H1 (cell line): ENCODE measurements at regions not wholly inside any gene's neighbourhood (a gene's known extent, or its start where the extent isn't known, plus 50 kb on each side); places are given as distances from the start of the nearest gene placed in this dataset.

Experiments used
- CTCF ChIA-PET: fragments of 300-600 bp; sonication (Branson Sonifier 250); formaldehyde crosslinking; loops from one replicate; lab custom pipeline; 2021; ENCODE audit not compliant: partially characterized antibody; lab: Charles Lee
- POLR2A ChIA-PET: fragments of 300-600 bp; sonication (Branson Sonifier 250); formaldehyde crosslinking; loops from one replicate; lab custom pipeline; 2021; ENCODE audit warnings: inconsistent platforms; ENCODE audit not compliant: partially characterized antibody; lab: Charles Lee
- DNase-seq, 2 experiments: peaks; one replicate each; pipeline versions ENCODE4 v3.0.0 to v3.0.0-alpha.2; 2010 to 2022; ENCODE audit warnings: low spot score in 2 of 2, low read depth in 1 of 2, mixed read lengths in 1 of 2
- FAIRE-seq: peaks from 2 replicates; lab custom pipeline; 2011; peaks lifted over from hg19 to GRCh38; lab: Jason Lieb, UNC
- H2AFZ ChIP-seq: 2 replicates; pipeline ENCODE4 v1.8.1; 2012; ENCODE audit warnings: low read length, inconsistent platforms
- H2AK5ac ChIP-seq: 2 replicates; pipeline ENCODE4 v1.6.1; 2013; ENCODE audit warnings: low read depth, low read length
- H2BK120ac ChIP-seq: replicated peaks from 2 replicates; pipeline ENCODE3; 2013; ENCODE audit warnings: low read depth, low read length, inconsistent platforms
- H2BK12ac ChIP-seq: 2 replicates; pipeline ENCODE4 v1.6.1; 2013; ENCODE audit warnings: low read depth, low read length
- H2BK15ac ChIP-seq: 2 replicates; pipeline ENCODE4 v1.6.1; 2013; ENCODE audit warnings: low read length
- H2BK20ac ChIP-seq: 2 replicates; pipeline ENCODE4 v1.6.1; 2013; ENCODE audit warnings: low read length
- H2BK5ac ChIP-seq: 2 replicates; pipeline ENCODE4 v1.6.1; 2013; ENCODE audit warnings: low read depth, low read length
- H3K14ac ChIP-seq: 2 replicates; pipeline ENCODE4 v1.6.1; 2013; ENCODE audit warnings: inconsistent platforms; ENCODE audit not compliant: insufficient read length
- H3K18ac ChIP-seq: 2 replicates; pipeline ENCODE4 v1.6.1; 2013; ENCODE audit warnings: low read length; ENCODE audit errors: extremely low read depth
- H3K23ac ChIP-seq: 2 replicates; pipeline ENCODE4 v1.6.1; 2013; ENCODE audit warnings: inconsistent platforms; ENCODE audit not compliant: insufficient read length
- H3K23me2 ChIP-seq: 2 replicates; pipeline ENCODE4 v1.6.1; 2013; ENCODE audit warnings: low read depth, low read length
- H3K27ac ChIP-seq: 2 replicates; pipeline ENCODE4 v1.6.1; 2011; ENCODE audit warnings: low read depth, low read length, inconsistent platforms
- H3K27me3 ChIP-seq, 4 experiments: replicated peaks in 1 of 4; 1 replicate in 1 of 4; 2 replicates in 3 of 4; pipeline versions ENCODE4 v1.6.1 to v1.8.1; 2011 to 2013; ENCODE audit warnings: low read length in 3 of 4, mild to moderate bottlenecking in 3 of 4, inconsistent platforms in 2 of 4, mixed read lengths in 2 of 4, moderate library complexity in 1 of 4; ENCODE audit not compliant: control insufficient read depth in 3 of 4, insufficient read depth in 3 of 4; ENCODE audit errors: extremely low read depth in 1 of 4
- H3K36me3 ChIP-seq, 4 experiments: 2 replicates each; pipeline versions ENCODE4 v1.6.1 to v1.8.1; 2011 to 2013; ENCODE audit warnings: mild to moderate bottlenecking in 4 of 4, low read length in 3 of 4, moderate library complexity in 2 of 4, control low read depth in 1 of 4, inconsistent platforms in 1 of 4; ENCODE audit not compliant: insufficient read depth in 4 of 4, control insufficient read depth in 2 of 4
- H3K4ac ChIP-seq: replicated peaks from 2 replicates; pipeline ENCODE3; 2013; ENCODE audit warnings: low read length, low read depth, mixed read lengths, inconsistent platforms; ENCODE audit not compliant: insufficient read length
- H3K4me1 ChIP-seq, 4 experiments: replicated peaks in 1 of 4; 1 replicate in 1 of 4; 2 replicates in 3 of 4; pipeline versions ENCODE4 v1.6.1 to v1.8.1; 2011 to 2013; ENCODE audit warnings: low read length in 3 of 4, inconsistent platforms in 2 of 4, mixed read lengths in 1 of 4; ENCODE audit not compliant: insufficient read depth in 4 of 4, control insufficient read depth in 3 of 4
- H3K4me2 ChIP-seq, 2 experiments: 2 replicates each; pipeline versions ENCODE4 v1.6.1 to v1.8.1; 2011 to 2013; ENCODE audit warnings: low read depth in 2 of 2, low read length in 2 of 2, control low read depth in 1 of 2, inconsistent platforms in 1 of 2, mild to moderate bottlenecking in 1 of 2; ENCODE audit not compliant: insufficient read depth in 1 of 2
- H3K4me3 ChIP-seq, 4 experiments: fragments of 200-600, 300-600 bp in 1 of 4; sonication (generic), shearing (Covaris generic), sonication (Bioruptor Twin) in 1 of 4; 2 replicates each; pipeline versions ENCODE4 v1.5.1 to v1.8.1; 2011 to 2016; ENCODE audit warnings: low read length in 4 of 4, low read depth in 3 of 4, control low read depth in 2 of 4, inconsistent platforms in 2 of 4, mild to moderate bottlenecking in 2 of 4, mixed read lengths in 1 of 4, moderate library complexity in 1 of 4; ENCODE audit not compliant: insufficient read depth in 2 of 4; ENCODE audit errors: extremely low read depth in 1 of 4
- H3K56ac ChIP-seq: replicated peaks from 2 replicates; pipeline ENCODE3; 2013; ENCODE audit warnings: low read depth, mild to moderate bottlenecking, mixed read lengths, low read length, inconsistent platforms; ENCODE audit not compliant: insufficient read length
- H3K79me1 ChIP-seq: 2 replicates; pipeline ENCODE4 v1.6.1; 2013; ENCODE audit warnings: low read depth, low read length, control low read depth
- H3K79me2 ChIP-seq, 2 experiments: 2 replicates each; pipeline versions ENCODE4 v1.6.1 to v1.8.1; 2012 to 2013; ENCODE audit warnings: low read length in 2 of 2, mild to moderate bottlenecking in 2 of 2, inconsistent platforms in 1 of 2; ENCODE audit not compliant: insufficient read depth in 2 of 2, control insufficient read depth in 1 of 2
- H3K9ac ChIP-seq, 4 experiments: replicated peaks in 1 of 4; 1 replicate in 1 of 4; 2 replicates in 3 of 4; pipeline versions ENCODE4 v1.6.1 to v1.8.1; 2011 to 2013; ENCODE audit warnings: low read depth in 3 of 4, low read length in 3 of 4, control low read depth in 2 of 4, mild to moderate bottlenecking in 2 of 4, moderate library complexity in 2 of 4, inconsistent platforms in 1 of 4; ENCODE audit errors: extremely low read depth in 1 of 4
- H3K9me3 ChIP-seq, 2 experiments: 2 replicates each; pipeline versions ENCODE4 v1.6.1 to v1.8.1; 2012 to 2013; ENCODE audit warnings: mild to moderate bottlenecking in 2 of 2, moderate library complexity in 2 of 2, control low read depth in 1 of 2, inconsistent platforms in 1 of 2, low read depth in 1 of 2, low read length in 1 of 2, mixed read lengths in 1 of 2; ENCODE audit not compliant: insufficient read depth in 2 of 2
- H4K20me1 ChIP-seq, 2 experiments: replicated peaks in 1 of 2; 2 replicates each; pipeline versions ENCODE3 to v1.8.1; 2011 to 2013; ENCODE audit warnings: inconsistent platforms in 2 of 2, low read length in 2 of 2, mild to moderate bottlenecking in 1 of 2; ENCODE audit not compliant: insufficient read depth in 2 of 2, control insufficient read depth in 1 of 2
- H4K5ac ChIP-seq: 2 replicates; pipeline ENCODE4 v1.6.1; 2013; ENCODE audit warnings: low read length, low read depth, mixed read lengths, inconsistent platforms; ENCODE audit not compliant: insufficient read length
- H4K8ac ChIP-seq: 2 replicates; pipeline ENCODE4 v1.8.0; 2013; ENCODE audit warnings: mild to moderate bottlenecking, moderate library complexity, low read length, inconsistent platforms; ENCODE audit not compliant: insufficient read depth; ENCODE audit errors: extremely low read depth
- H4K91ac ChIP-seq: replicated peaks from 2 replicates; pipeline ENCODE3; 2013; ENCODE audit warnings: low read length, mixed read lengths, inconsistent platforms; ENCODE audit not compliant: insufficient read length
- GABPA ChIP-seq: IDR thresholded peaks from 2 replicates; pipeline ENCODE4 v1.6.1; 2011; ENCODE audit warnings: mild to moderate bottlenecking, low read length, moderate library complexity, borderline replicate concordance; ENCODE audit not compliant: insufficient read depth
- HDAC6 ChIP-seq: IDR thresholded peaks from one replicate; pipeline ENCODE4 v1.7.1; 2012; ENCODE audit warnings: low read depth, mild to moderate bottlenecking, inconsistent platforms, low read length, moderate library complexity
- KDM1A ChIP-seq: fragments of 200-600, 300-600 bp; sonication (generic); IDR thresholded peaks from 2 replicates; pipeline ENCODE4 v1.7.1; 2016; ENCODE audit warnings: mild to moderate bottlenecking, low read length, borderline replicate concordance
- MAFK ChIP-seq: IDR thresholded peaks from 2 replicates; pipeline ENCODE4 v1.6.1; 2012; ENCODE audit warnings: low read depth, mild to moderate bottlenecking, improper control_type of control experiment, low read length
- NRF1 ChIP-seq: IDR thresholded peaks from 2 replicates; pipeline ENCODE4 v1.6.1; 2011; ENCODE audit warnings: mild to moderate bottlenecking, low read depth, low read length, improper control_type of control experiment
- PHF8 ChIP-seq: fragments of 200-600 bp; sonication (generic); conservative IDR thresholded peaks from 2 replicates; pipeline ENCODE4 v1.7.1; 2012; ENCODE audit warnings: low read depth, mild to moderate bottlenecking, inconsistent platforms, low read length, moderate library complexity
- RNF2 ChIP-seq: fragments of 200-900, 300-1000 bp; sonication (generic); IDR thresholded peaks from 2 replicates; pipeline ENCODE4 v1.7.1; 2016; ENCODE audit warnings: borderline replicate concordance, low read depth, mild to moderate bottlenecking, antibody characterized with exemption, low read length; ENCODE audit not compliant: poor library complexity, severe bottlenecking; ENCODE audit errors: missing control alignments
- SIX5 ChIP-seq: IDR thresholded peaks from 2 replicates; pipeline ENCODE4 v1.6.1; 2011; ENCODE audit warnings: mild to moderate bottlenecking, low read depth, low read length
- SP2 ChIP-seq: IDR thresholded peaks from 2 replicates; pipeline ENCODE4 v1.6.1; 2012; ENCODE audit warnings: mild to moderate bottlenecking, low read length, inconsistent platforms
- TAF7 ChIP-seq: optimal IDR thresholded peaks from 2 replicates; pipeline ENCODE3; 2011; ENCODE audit warnings: low read depth, mild to moderate bottlenecking, inconsistent platforms, low read length, moderate library complexity, borderline replicate concordance
- WGBS, 2 experiments: shearing (Covaris generic) in 1 of 2; methylation state at CpG; one replicate each; pipeline versions ENCODE4 v1.1.6 to v1.1.7; 2013 to 2015; ENCODE audit warnings: low lambda C conversion rate in 2 of 2, mixed read lengths in 2 of 2, inconsistent platforms in 1 of 2, low coverage in 1 of 2, missing lambda C conversion rate in 1 of 2; ENCODE audit not compliant: insufficient replicate concordance in 2 of 2, insufficient coverage in 1 of 2, insufficient read length in 1 of 2; ENCODE audit errors: extremely low coverage in 1 of 2, missing lambda C conversion rate in 1 of 2; 5-methylcytosine and 5-hydroxymethylcytosine counted together
- TF ChIP-seq, protein P1 (sequence below): IDR thresholded peaks from 2 replicates; pipeline ENCODE4 v1.6.1; 2011; ENCODE audit warnings: low read length, improper control_type of control experiment
- TF ChIP-seq, protein P2 (sequence below): IDR thresholded peaks from 2 replicates; pipeline ENCODE4 v1.6.1; 2012; ENCODE audit warnings: inconsistent platforms
- TF ChIP-seq, protein P3 (sequence below): IDR thresholded peaks from 2 replicates; pipeline ENCODE4 v1.6.1; 2011; ENCODE audit warnings: low read depth, mild to moderate bottlenecking, low read length; ENCODE audit not compliant: insufficient read depth

DNA sequence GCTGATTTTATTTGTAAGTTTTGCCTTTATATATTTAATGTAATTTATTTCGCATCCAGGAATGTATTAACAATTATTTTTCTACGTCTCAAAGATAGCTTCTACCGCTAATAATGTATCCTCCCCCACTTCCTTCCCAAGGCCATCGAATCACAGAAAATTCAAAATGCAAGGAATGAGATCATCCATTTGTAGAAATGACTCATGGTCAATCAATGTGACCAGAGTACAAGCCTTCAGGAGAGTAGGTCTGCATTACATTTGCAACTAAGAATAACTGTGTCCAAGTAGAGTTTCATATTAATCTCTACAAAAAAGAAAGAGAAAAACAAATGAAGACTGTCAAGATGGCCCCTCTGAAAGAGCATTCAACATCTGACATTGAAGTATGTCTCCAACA lies 205.9 kb upstream of the PHF14 start:
- no peak overlapping the region for H3K27ac ChIP-seq
- H3K79me2 ChIP-seq, result no peaks in the 10 kb centered on the region
- H4K5ac ChIP-seq, result no peak overlapping the region
- H2BK15ac ChIP-seq, result no peak overlapping the region
- no peak overlapping the region for H2AFZ ChIP-seq
- no peak overlapping the region for H2BK12ac ChIP-seq
- H3K36me3 ChIP-seq, result no peaks in the 10 kb centered on the region
- CTCF ChIA-PET, result no interaction called here
- no peaks in the 10 kb centered on the region for H3K79me1 ChIP-seq
- no peaks in the 10 kb centered on the region for H3K27me3 ChIP-seq
- H3K4me1 ChIP-seq, result no peaks in the 10 kb centered on the region; a peak in 1 of 7 replicates
- DNase-seq (no peak), FAIRE-seq (no peak)
- POLR2A ChIA-PET, result no interaction called here
- no peak overlapping the region for H3K4me2 ChIP-seq
- no peak overlapping the region for H3K23ac ChIP-seq
- no peaks in the 10 kb centered on the region for H4K20me1 ChIP-seq
- H4K91ac ChIP-seq, result no peak overlapping the region
- no peak overlapping the region for H2BK120ac ChIP-seq
- no peak overlapping the region for H3K9ac ChIP-seq
- no peak overlapping the region for H2BK20ac ChIP-seq
- H3K23me2 ChIP-seq, result no peaks in the 10 kb centered on the region
- H2AK5ac ChIP-seq, result no peak overlapping the region
- H3K4me3 ChIP-seq, result no peak overlapping the region
- 88% methylated on average over 4 of the region's 4 CpGs; no CpG with 5 or more reads in 1 of the 2 experiments for WGBS, 2 experiments
- H3K9me3 ChIP-seq, result no peaks in the 10 kb centered on the region
- H3K18ac ChIP-seq, result no peak overlapping the region
- no peak overlapping the region for H4K8ac ChIP-seq
- H3K4ac ChIP-seq, result no peak overlapping the region
- no peak overlapping the region for H2BK5ac ChIP-seq
- H3K14ac ChIP-seq, result no peak overlapping the region
- no peak overlapping the region for H3K56ac ChIP-seq
- TF ChIP-seq SP2 (no peak), KDM1A (no peak), RNF2 (no peak), GABPA (no peak), NRF1 (no peak), PHF8 (no peak), HDAC6 (no peak), SIX5 (no peak), TAF7 (no peak), MAFK (no peak)
- TF ChIP-seq, protein P1, sequence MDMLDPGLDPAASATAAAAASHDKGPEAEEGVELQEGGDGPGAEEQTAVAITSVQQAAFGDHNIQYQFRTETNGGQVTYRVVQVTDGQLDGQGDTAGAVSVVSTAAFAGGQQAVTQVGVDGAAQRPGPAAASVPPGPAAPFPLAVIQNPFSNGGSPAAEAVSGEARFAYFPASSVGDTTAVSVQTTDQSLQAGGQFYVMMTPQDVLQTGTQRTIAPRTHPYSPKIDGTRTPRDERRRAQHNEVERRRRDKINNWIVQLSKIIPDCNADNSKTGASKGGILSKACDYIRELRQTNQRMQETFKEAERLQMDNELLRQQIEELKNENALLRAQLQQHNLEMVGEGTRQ, result no peak
- TF ChIP-seq, protein P2, sequence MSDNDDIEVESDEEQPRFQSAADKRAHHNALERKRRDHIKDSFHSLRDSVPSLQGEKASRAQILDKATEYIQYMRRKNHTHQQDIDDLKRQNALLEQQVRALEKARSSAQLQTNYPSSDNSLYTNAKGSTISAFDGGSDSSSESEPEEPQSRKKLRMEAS, result no peak
- TF ChIP-seq, protein P3, sequence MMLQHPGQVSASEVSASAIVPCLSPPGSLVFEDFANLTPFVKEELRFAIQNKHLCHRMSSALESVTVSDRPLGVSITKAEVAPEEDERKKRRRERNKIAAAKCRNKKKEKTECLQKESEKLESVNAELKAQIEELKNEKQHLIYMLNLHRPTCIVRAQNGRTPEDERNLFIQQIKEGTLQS, result no peak
